CD8-positive, alpha-beta memory T cell (primary cell): ENCODE measurements at regions not wholly inside any gene's neighbourhood (a gene's known extent, or its start where the extent isn't known, plus 50 kb on each side); places are given as distances from the start of the nearest gene placed in this dataset.
"Not testable (repeated sequence)": the region's sequence is repeated elsewhere in the genome, so short reads cannot be mapped to it uniquely, and the experiment has no call there.

Source experiments
- CTCF ChIA-PET: fragments of 350-600 bp; sonication (Branson Sonifier 250); formaldehyde crosslinking; loops from one replicate; lab custom pipeline; 2021; ENCODE audit warnings: antibody characterized with exemption; lab: Charles Lee
- POLR2A ChIA-PET: fragments of 350-600 bp; sonication (Branson Sonifier 250); formaldehyde crosslinking; loops from one replicate; lab custom pipeline; 2021; ENCODE audit warnings: antibody characterized with exemption; lab: Charles Lee
- DNase-seq, 5 donors: peaks; one replicate each; pipeline versions ENCODE4 v3.0.0 to v3.0.0-alpha.2; 2020 to 2022; ENCODE audit warnings: mixed read lengths in 1 of 5
- H3K27ac ChIP-seq: one replicate; pipeline ENCODE4 v1.7.0; 2013; ENCODE audit warnings: low read depth, mild to moderate bottlenecking, low read length, moderate library complexity
- H3K27me3 ChIP-seq: 2 replicates; pipeline ENCODE4 v1.7.0; 2013; ENCODE audit warnings: low read length, mild to moderate bottlenecking; ENCODE audit not compliant: insufficient read depth, poor library complexity, severe bottlenecking
- H3K36me3 ChIP-seq: 2 replicates; pipeline ENCODE4 v1.7.0; 2013; ENCODE audit warnings: mild to moderate bottlenecking, low read length, moderate library complexity; ENCODE audit not compliant: insufficient read depth
- H3K4me1 ChIP-seq: 2 replicates; pipeline ENCODE4 v1.7.0; 2013; ENCODE audit warnings: mild to moderate bottlenecking, low read length, moderate library complexity; ENCODE audit not compliant: insufficient read depth
- H3K4me3 ChIP-seq: 2 replicates; pipeline ENCODE4 v1.7.0; 2013; ENCODE audit warnings: mild to moderate bottlenecking, low read length
- H3K9me3 ChIP-seq: 2 replicates; pipeline ENCODE4 v1.7.0; 2013; ENCODE audit warnings: mild to moderate bottlenecking, low read length
- H3K27ac Mint-ChIP-seq, 8 donors: one replicate each; pipeline ENCODE4 v1.8.0; 2020 to 2021; ENCODE audit warnings: mixed read lengths in 8 of 8, mild to moderate bottlenecking in 6 of 8, inconsistent platforms in 3 of 8, moderate library complexity in 3 of 8
- H3K27me3 Mint-ChIP-seq, 2 donors: one replicate each; pipeline ENCODE4 v1.8.0; 2020 to 2021; ENCODE audit warnings: mixed read lengths in 2 of 2, mild to moderate bottlenecking in 1 of 2, moderate library complexity in 1 of 2
- H3K36me3 Mint-ChIP-seq, 3 donors: one replicate each; pipeline ENCODE4 v1.8.0; 2020 to 2021; ENCODE audit warnings: mixed read lengths in 3 of 3, inconsistent platforms in 1 of 3, mild to moderate bottlenecking in 1 of 3
- H3K4me1 Mint-ChIP-seq, 3 donors: one replicate each; pipeline ENCODE4 v1.8.0; 2020 to 2021; ENCODE audit warnings: mixed read lengths in 3 of 3, inconsistent platforms in 1 of 3, mild to moderate bottlenecking in 1 of 3
- H3K4me3 Mint-ChIP-seq, 7 donors: one replicate each; pipeline ENCODE4 v1.8.0; 2020 to 2021; ENCODE audit warnings: mixed read lengths in 7 of 7, mild to moderate bottlenecking in 6 of 7, moderate library complexity in 4 of 7, inconsistent platforms in 2 of 7
- H3K9me3 Mint-ChIP-seq, 5 donors: one replicate each; pipeline ENCODE4 v1.8.0; 2020 to 2022; ENCODE audit warnings: mixed read lengths in 5 of 5, mild to moderate bottlenecking in 3 of 5, moderate library complexity in 2 of 5, inconsistent platforms in 1 of 5

- no peak for DNase-seq
Observed at GRCh38 chr22:41023299-41023623, 69.1 kb upstream of the EP300 start.

GRCh38 chr22:41028841-41029240 is 63.6 kb upstream of the EP300 start:
- Histone ChIP-seq H3K36me3 (no peaks in the 10 kb centered on the region), H3K27me3 (no peaks in the 10 kb centered on the region), H3K4me1 (no peaks in the 10 kb centered on the region), H3K4me3 (no peak overlapping the region), H3K9me3 (no peaks in the 10 kb centered on the region), H3K27ac (no peak overlapping the region)
- H3K4me3 Mint-ChIP-seq = no peak overlapping the region
- no peak for DNase-seq
- no peaks in the 10 kb centered on the region for H3K9me3 Mint-ChIP-seq
- POLR2A ChIA-PET = no interaction called here
- no peaks in the 10 kb centered on the region for H3K4me1 Mint-ChIP-seq
- CTCF ChIA-PET = no interaction called here
- no peaks in the 10 kb centered on the region for H3K27me3 Mint-ChIP-seq
- no peaks in the 10 kb centered on the region for H3K36me3 Mint-ChIP-seq
- peak overlapping the region in 3 of 8 donors; percentile 8 to 73 (median 9) for H3K27ac Mint-ChIP-seq

More at GRCh38 chr22:41023299-41023623, 69.1 kb upstream of the EP300 start:
- CTCF ChIA-PET = no interaction called here
- Mint-ChIP-seq H3K4me3 (peak overlapping the region; percentile 81 to 91 (median 83)), H3K4me1 (peaks cover 10 to 22% (median 21%) of the 10 kb centered on the region in 3 donors), H3K36me3 (peaks cover 0 to 1% (median 0%) of the 10 kb centered on the region in 3 donors), H3K27me3 (no peaks in the 10 kb centered on the region), H3K9me3 (no peaks in the 10 kb centered on the region), H3K27ac (peak overlapping the region; percentile 56 to 90 (median 82))
- Histone ChIP-seq H3K4me1 (peaks cover 13% of the 10 kb centered on the region), H3K36me3 (no peaks in the 10 kb centered on the region), H3K4me3 (no peak overlapping the region), H3K27ac (peak overlapping the region; percentile 59), H3K27me3 (no peaks in the 10 kb centered on the region), H3K9me3 (no peaks in the 10 kb centered on the region)
- POLR2A ChIA-PET = interaction anchor here (1.1 to 2.6 kb wide), 3 partner anchors 69 to 263 kb away, joined by 3 to 34 read pairs (median 12); partner anchors contain the start of genes EP300 and RBX1

- Histone ChIP-seq H3K9me3 (no peaks in the 10 kb centered on the region), H3K36me3 (no peaks in the 10 kb centered on the region), H3K4me3 (no peak overlapping the region), H3K27me3 (no peaks in the 10 kb centered on the region), H3K27ac (no peak overlapping the region), H3K4me1 (no peaks in the 10 kb centered on the region)
- ChIA-PET CTCF (no interaction called here), POLR2A (interaction anchor here (0.5 to 0.7 kb wide), 2 partner anchors 60 to 116 kb away, joined by 9 to 10 read pairs; no protein-coding TSS in a partner anchor)
- no peak overlapping the region for H3K27ac Mint-ChIP-seq
- DNase-seq = no peak
- no peaks in the 10 kb centered on the region for H3K36me3 Mint-ChIP-seq
- H3K4me1 Mint-ChIP-seq = no peaks in the 10 kb centered on the region
- no peak overlapping the region for H3K4me3 Mint-ChIP-seq
- H3K9me3 Mint-ChIP-seq = no peaks in the 10 kb centered on the region
- no peaks in the 10 kb centered on the region for H3K27me3 Mint-ChIP-seq
Observed at GRCh38 chr22:41030891-41031290, 61.5 kb upstream of the EP300 start.

- no peaks in the 10 kb centered on the region for H3K27me3 ChIP-seq
- H3K36me3 ChIP-seq = no peaks in the 10 kb centered on the region
- H3K27me3 Mint-ChIP-seq = peaks cover 3 to 9% of the 10 kb centered on the region in 2 donors
- H3K4me1 ChIP-seq = no peaks in the 10 kb centered on the region
- ChIA-PET CTCF (no interaction called here), POLR2A (interaction anchor here (0.6 kb wide), 1 partner anchor 216 kb away, joined by 5 read pairs; no protein-coding TSS in a partner anchor)
- H3K4me3 ChIP-seq = no peak overlapping the region
- no peaks in the 10 kb centered on the region for H3K4me1 Mint-ChIP-seq
- H3K27ac ChIP-seq = no peak overlapping the region
- no peak overlapping the region for H3K4me3 Mint-ChIP-seq
- no peaks in the 10 kb centered on the region for H3K36me3 Mint-ChIP-seq
- no peaks in the 10 kb centered on the region for H3K9me3 ChIP-seq
- no peaks in the 10 kb centered on the region for H3K9me3 Mint-ChIP-seq
- no peak overlapping the region for H3K27ac Mint-ChIP-seq
- DNase-seq = no peak
Observed at GRCh38 chr22:41034706-41035105, 57.7 kb upstream of the EP300 start.

GRCh38 chr22:41036924-41037323 is 55.5 kb upstream of the EP300 start:
- no peak for DNase-seq
- no peaks in the 10 kb centered on the region for H3K9me3 ChIP-seq
- ChIA-PET CTCF (no interaction called here), POLR2A (no interaction called here)
- Mint-ChIP-seq H3K4me3 (no peak overlapping the region), H3K4me1 (no peaks in the 10 kb centered on the region), H3K27ac (no peak overlapping the region), H3K36me3 (no peaks in the 10 kb centered on the region), H3K27me3 (peaks cover 3 to 9% of the 10 kb centered on the region in 2 donors), H3K9me3 (no peaks in the 10 kb centered on the region)
- H3K27me3 ChIP-seq = no peaks in the 10 kb centered on the region
- no peak overlapping the region for H3K4me3 ChIP-seq
- H3K4me1 ChIP-seq = no peaks in the 10 kb centered on the region
- no peaks in the 10 kb centered on the region for H3K36me3 ChIP-seq
- H3K27ac ChIP-seq = no peak overlapping the region

- DNase-seq = no peak
- ChIA-PET CTCF (no interaction called here), POLR2A (no interaction called here)
- Histone ChIP-seq H3K9me3 (no peaks in the 10 kb centered on the region), H3K27ac (no peak overlapping the region), H3K4me3 (no peak overlapping the region), H3K36me3 (no peaks in the 10 kb centered on the region), H3K27me3 (peaks cover 2% of the 10 kb centered on the region), H3K4me1 (no peaks in the 10 kb centered on the region)
- Mint-ChIP-seq H3K9me3 (no peaks in the 10 kb centered on the region), H3K27me3 (peaks cover 3 to 14% of the 10 kb centered on the region in 2 donors), H3K36me3 (no peaks in the 10 kb centered on the region), H3K27ac (no peak overlapping the region), H3K4me3 (no peak overlapping the region), H3K4me1 (no peaks in the 10 kb centered on the region)
Observed at GRCh38 chr22:41038732-41039131, 53.7 kb upstream of the EP300 start.

- H3K36me3 Mint-ChIP-seq, H3K9me3 Mint-ChIP-seq, DNase-seq, H3K4me3 Mint-ChIP-seq, H3K27me3 ChIP-seq, CTCF ChIA-PET, H3K4me1 Mint-ChIP-seq, POLR2A ChIA-PET, H3K27ac ChIP-seq, H3K36me3 ChIP-seq, H3K9me3 ChIP-seq, H3K4me3 ChIP-seq, H3K27ac Mint-ChIP-seq, H3K4me1 ChIP-seq: not testable (repeated sequence)
- H3K27me3 Mint-ChIP-seq = peaks cover 3 to 14% of the 10 kb centered on the region in 2 donors
Observed at GRCh38 chr22:41039641-41040040, 52.8 kb upstream of the EP300 start.

GRCh38 chr22:41040483-41040882 is 51.9 kb upstream of the EP300 start:
- DNase-seq = no peak
- H3K27ac Mint-ChIP-seq = no peak overlapping the region
- Histone ChIP-seq H3K27me3 (peaks cover 2% of the 10 kb centered on the region), H3K4me1 (no peaks in the 10 kb centered on the region), H3K27ac (no peak overlapping the region), H3K36me3 (no peaks in the 10 kb centered on the region), H3K4me3 (no peak overlapping the region), H3K9me3 (no peaks in the 10 kb centered on the region)
- peaks cover 5 to 14% of the 10 kb centered on the region in 2 donors for H3K27me3 Mint-ChIP-seq
- H3K4me1 Mint-ChIP-seq = no peaks in the 10 kb centered on the region
- no peak overlapping the region for H3K4me3 Mint-ChIP-seq
- ChIA-PET POLR2A (no interaction called here), CTCF (no interaction called here)
- no peaks in the 10 kb centered on the region for H3K9me3 Mint-ChIP-seq
- H3K36me3 Mint-ChIP-seq = no peaks in the 10 kb centered on the region

- POLR2A ChIA-PET = no interaction called here
- H3K9me3 Mint-ChIP-seq = no peaks in the 10 kb centered on the region
Observed at GRCh38 chr22:41041532-41041931, 50.9 kb upstream of the EP300 start.

More at GRCh38 chr22:41041532-41041931, 50.9 kb upstream of the EP300 start:
- Mint-ChIP-seq H3K27ac (no peak overlapping the region), H3K27me3 (peaks cover 5 to 14% of the 10 kb centered on the region in 2 donors), H3K36me3 (no peaks in the 10 kb centered on the region), H3K4me1 (no peaks in the 10 kb centered on the region), H3K4me3 (no peak overlapping the region)
- Histone ChIP-seq H3K4me3 (no peak overlapping the region), H3K9me3 (no peaks in the 10 kb centered on the region), H3K27ac (no peak overlapping the region), H3K4me1 (no peaks in the 10 kb centered on the region), H3K27me3 (peaks cover 2% of the 10 kb centered on the region), H3K36me3 (no peaks in the 10 kb centered on the region)
- CTCF ChIA-PET = no interaction called here
- DNase-seq = no peak
